ENCODE measurements at regions not wholly inside any gene's neighbourhood (a gene's known extent, or its start where the extent isn't known, plus 50 kb on each side); places are given as distances from the start of the nearest gene placed in this dataset.

GRCh38 chr4:60846678-60847077, 353.4 kb upstream of the ADGRL3 start:
- DNase-seq (ENCODE audit: insufficient read length, low spot score, missing footprints) = no peak
- no peak overlapping the region for H3K4me2 ChIP-seq (ENCODE audit: insufficient read depth, low read length)
- H3K27me3 ChIP-seq (ENCODE audit: insufficient read depth, low read length) = no peaks in the 10 kb centered on the region
- TF ChIP-seq CTCF (IDR thresholded peaks at IDR 0.05; ENCODE audit: extremely low read depth, low read depth, low read length) = no peak
- no peaks in the 10 kb centered on the region for H3K4me1 ChIP-seq (ENCODE audit: insufficient read depth, low read length)
- H3K4me3 ChIP-seq (ENCODE audit: insufficient read depth, low read length) = no peak overlapping the region
- no peaks in the 10 kb centered on the region for H3K79me2 ChIP-seq (ENCODE audit: insufficient read depth, low read length)
- no peaks in the 10 kb centered on the region for H3K36me3 ChIP-seq (ENCODE audit: insufficient read depth, low read length)
- H4K20me1 ChIP-seq (ENCODE audit: insufficient read depth, low read length) = no peaks in the 10 kb centered on the region
- no peaks in the 10 kb centered on the region for H3K9me3 ChIP-seq (ENCODE audit: low read depth, low read length)
- no peak overlapping the region for H2AFZ ChIP-seq (ENCODE audit: low read length)
- H3K27ac ChIP-seq (ENCODE audit: low read depth, low read length) = no peak overlapping the region

- no peaks in the 10 kb centered on the region for H4K20me1 ChIP-seq (ENCODE audit: insufficient read depth, low read length)
- no peak overlapping the region for H3K4me2 ChIP-seq (ENCODE audit: insufficient read depth, low read length)
- no peak for TF ChIP-seq CTCF (IDR thresholded peaks at IDR 0.05; ENCODE audit: extremely low read depth, low read depth, low read length)
- H3K36me3 ChIP-seq (ENCODE audit: insufficient read depth, low read length) = no peaks in the 10 kb centered on the region
- H3K4me1 ChIP-seq (ENCODE audit: insufficient read depth, low read length) = no peaks in the 10 kb centered on the region
- H3K79me2 ChIP-seq (ENCODE audit: insufficient read depth, low read length) = no peaks in the 10 kb centered on the region
- H3K9me3 ChIP-seq (ENCODE audit: low read depth, low read length) = no peaks in the 10 kb centered on the region
- H3K27ac ChIP-seq (ENCODE audit: low read depth, low read length) = no peak overlapping the region
- no peak overlapping the region for H2AFZ ChIP-seq (ENCODE audit: low read length)
- no peaks in the 10 kb centered on the region for H3K27me3 ChIP-seq (ENCODE audit: insufficient read depth, low read length)
- H3K4me3 ChIP-seq (ENCODE audit: insufficient read depth, low read length) = no peak overlapping the region
- no peak for DNase-seq (ENCODE audit: insufficient read length, low spot score, missing footprints)
Measured at GRCh38 chr4:60847614-60848013, 352.5 kb upstream of the ADGRL3 start.

- Histone ChIP-seq H4K20me1 (ENCODE audit: insufficient read depth, low read length) (no peaks in the 10 kb centered on the region), H3K36me3 (ENCODE audit: insufficient read depth, low read length) (no peaks in the 10 kb centered on the region), H3K27me3 (ENCODE audit: insufficient read depth, low read length) (no peaks in the 10 kb centered on the region), H3K27ac (ENCODE audit: low read depth, low read length) (no peak overlapping the region), H2AFZ (ENCODE audit: low read length) (no peak overlapping the region), H3K79me2 (ENCODE audit: insufficient read depth, low read length) (no peaks in the 10 kb centered on the region), H3K9me3 (ENCODE audit: low read depth, low read length) (peaks cover 2% of the 10 kb centered on the region), H3K4me1 (ENCODE audit: insufficient read depth, low read length) (no peaks in the 10 kb centered on the region), H3K4me2 (ENCODE audit: insufficient read depth, low read length) (no peak overlapping the region), H3K4me3 (ENCODE audit: insufficient read depth, low read length) (no peak overlapping the region)
- no peak for TF ChIP-seq CTCF (IDR thresholded peaks at IDR 0.05; ENCODE audit: extremely low read depth, low read depth, low read length)
- DNase-seq (ENCODE audit: insufficient read length, low spot score, missing footprints) = peak; percentile 48
Measured at GRCh38 chr4:60857130-60857753, 342.9 kb upstream of the ADGRL3 start.

GRCh38 chr4:60863442-60863841, 336.7 kb upstream of the ADGRL3 start:
- Histone ChIP-seq H4K20me1 (ENCODE audit: insufficient read depth, low read length) (no peaks in the 10 kb centered on the region), H3K4me2 (ENCODE audit: insufficient read depth, low read length) (no peak overlapping the region), H3K4me1 (ENCODE audit: insufficient read depth, low read length) (no peaks in the 10 kb centered on the region), H3K9me3 (ENCODE audit: low read depth, low read length) (peaks cover 2% of the 10 kb centered on the region), H3K27ac (ENCODE audit: low read depth, low read length) (no peak overlapping the region), H3K36me3 (ENCODE audit: insufficient read depth, low read length) (no peaks in the 10 kb centered on the region), H3K4me3 (ENCODE audit: insufficient read depth, low read length) (no peak overlapping the region), H3K27me3 (ENCODE audit: insufficient read depth, low read length) (no peaks in the 10 kb centered on the region), H2AFZ (ENCODE audit: low read length) (no peak overlapping the region), H3K79me2 (ENCODE audit: insufficient read depth, low read length) (no peaks in the 10 kb centered on the region)
- TF ChIP-seq CTCF (IDR thresholded peaks at IDR 0.05; ENCODE audit: extremely low read depth, low read depth, low read length) = no peak
- no peak for DNase-seq (ENCODE audit: insufficient read length, low spot score, missing footprints)

All from osteoblast (primary cell).